Pancreas (tissue), 10 donors: ENCODE measurements at regions not wholly inside any gene's neighbourhood (a gene's known extent, or its start where the extent isn't known, plus 50 kb on each side); places are given as distances from the start of the nearest gene placed in this dataset.

Experiments
- ATAC-seq, 4 donors: fragments of 200-7000 bp; cut with Tn5 transposase; one replicate each; pipeline versions ENCODE4 v1.8.0 to v1.9.1; 2020; ENCODE audit warnings: mild to moderate bottlenecking in 4 of 4, moderate library complexity in 4 of 4
- DNase-seq, 6 donors: peaks; one replicate each; pipeline ENCODE4 v3.0.0-alpha.2; 2020
- FAIRE-seq: peaks from 2 replicates; lab custom pipeline; 2012; peaks lifted over from hg19 to GRCh38; lab: Jason Lieb, UNC
- H3K27ac ChIP-seq, 4 donors: fragments of 200-600 bp; sonication (generic); 1 replicate in 3 of 4; 2 replicates in 1 of 4; pipeline versions ENCODE4 v1.5.0 to v1.8.0; 2020
- H3K27me3 ChIP-seq, 4 donors: fragments of 200-600 bp; one replicate each; pipeline ENCODE4 v1.8.0; 2021
- H3K36me3 ChIP-seq, 3 donors: fragments of 200-600 bp; sonication (generic) in 1 of 3; one replicate each; pipeline versions ENCODE4 v1.5.0 to v1.8.0; 2020 to 2021
- H3K4me1 ChIP-seq, 3 donors: fragments of 200-600 bp; one replicate each; pipeline ENCODE4 v1.8.0; 2021
- H3K4me3 ChIP-seq, 4 donors: fragments of 200-600 bp; sonication (generic) in 2 of 4; one replicate each; pipeline versions ENCODE4 v1.5.0 to v1.8.0; 2020 to 2021
- H3K9me3 ChIP-seq, 4 donors: fragments of 200-600 bp; one replicate each; pipeline ENCODE4 v1.8.0; 2021
- CTCF ChIP-seq, 4 donors: fragments of 200-600 bp; sonication (generic) in 3 of 4; IDR thresholded peaks; one replicate each; pipeline versions ENCODE4 v1.5.0 to v1.8.0; 2021; ENCODE audit warnings: antibody characterized with exemption in 4 of 4
- WGBS, 2 donors: extraction: QIAGEN DNeasy Blood & Tissue Kit; methylation state at CpG; one replicate each; pipeline ENCODE4 v1.1.7; 2013; 5-methylcytosine and 5-hydroxymethylcytosine counted together
- intact Hi-C, 3 donors: fragments of 100-400 bp; cut with DNase I; formaldehyde crosslinking; loops; one replicate each; pipeline versions ENCODE4 v1.11.1 to v1.14.2; 2022
- donor health status: healthy with polysubstance abuse.
- donor health status: DM: no; HTN: no; CAD: no; lungs with moderate emphysema.
- donor health status: DM: no; HTN: no; CAD: no.
- donor health status: control.
- donor health status: control.
- donor health status: Bipolar disorder and iron deficiency.
- donor health status: DM: yes; HTN: yes; CAD: no.
- donor health status: DM: no; HTN: no; CAD: no.
- donor health status: DM: no; HTN: no; CAD: no.
- donor health status: DM: yes; HTN: yes; CAD: no.

- no peaks in the 10 kb centered on the region for H3K4me1 ChIP-seq
- no peaks in the 10 kb centered on the region for H3K27me3 ChIP-seq
- FAIRE-seq, result no peak
- no peak overlapping the region for H3K27ac ChIP-seq
- WGBS, 2 donors, result 68 to 76% methylated on average over 3 of the region's 3 CpGs
- DNase-seq, result no peak
- no peaks in the 10 kb centered on the region for H3K36me3 ChIP-seq
- H3K4me3 ChIP-seq, result no peak overlapping the region
- no peak for ATAC-seq
- H3K9me3 ChIP-seq, result no peaks in the 10 kb centered on the region
- intact Hi-C loops, result no loop called here
- no peak for TF ChIP-seq CTCF (IDR thresholded peaks at IDR 0.05)
These were observed 213.1 kb upstream of the B3GAT1 start for GRCh38 chr11:134625151-134625550.

- no peak for DNase-seq
- ATAC-seq, result no peak
- H3K4me3 ChIP-seq, result no peak overlapping the region
- no peak for TF ChIP-seq CTCF (IDR thresholded peaks at IDR 0.05)
- H3K36me3 ChIP-seq, result no peaks in the 10 kb centered on the region
- H3K27ac ChIP-seq, result no peak overlapping the region
- H3K9me3 ChIP-seq, result no peaks in the 10 kb centered on the region
- H3K27me3 ChIP-seq, result no peaks in the 10 kb centered on the region
- no peak for FAIRE-seq
- H3K4me1 ChIP-seq, result no peaks in the 10 kb centered on the region
- 82 to 87% methylated on average over 8 of the region's 8 CpGs for WGBS, 2 donors
- intact Hi-C loops, result no loop called here
These were observed 212.3 kb upstream of the B3GAT1 start for GRCh38 chr11:134624166-134624920.

- H3K4me3 ChIP-seq, result no peak overlapping the region
- H3K9me3 ChIP-seq, result no peaks in the 10 kb centered on the region
- TF ChIP-seq CTCF (IDR thresholded peaks at IDR 0.05), result no peak
- intact Hi-C loops, result no loop called here
- H3K27me3 ChIP-seq, result no peaks in the 10 kb centered on the region
- no peak for ATAC-seq
- H3K27ac ChIP-seq, result no peak overlapping the region
- no peaks in the 10 kb centered on the region for H3K4me1 ChIP-seq
- DNase-seq, result no peak
- no peak for FAIRE-seq
- 74 to 80% methylated on average over 5 of the region's 5 CpGs for WGBS, 2 donors
- no peaks in the 10 kb centered on the region for H3K36me3 ChIP-seq
These were observed 211.7 kb upstream of the B3GAT1 start for GRCh38 chr11:134623711-134624110.

GRCh38 chr11:134622458-134622857, 210.4 kb upstream of the B3GAT1 start:
- no peak for FAIRE-seq
- 68 to 74% methylated on average over 6 of the region's 6 CpGs for WGBS, 2 donors
- H3K9me3 ChIP-seq, result no peaks in the 10 kb centered on the region
- H3K27me3 ChIP-seq, result no peaks in the 10 kb centered on the region
- DNase-seq, result no peak
- H3K36me3 ChIP-seq, result no peaks in the 10 kb centered on the region
- intact Hi-C loops, result no loop called here
- no peaks in the 10 kb centered on the region for H3K4me1 ChIP-seq
- H3K27ac ChIP-seq, result no peak overlapping the region
- ATAC-seq, result no peak
- TF ChIP-seq CTCF (IDR thresholded peaks at IDR 0.05), result no peak
- H3K4me3 ChIP-seq, result no peak overlapping the region

- intact Hi-C loops, result no loop called here
These were observed 205.3 kb upstream of the B3GAT1 start for GRCh38 chr11:134617360-134617759.

More at GRCh38 chr11:134617360-134617759, 205.3 kb upstream of the B3GAT1 start:
- Histone ChIP-seq H3K9me3 (no peaks in the 10 kb centered on the region), H3K27me3 (no peaks in the 10 kb centered on the region), H3K27ac (no peak overlapping the region), H3K4me3 (no peak overlapping the region), H3K36me3 (no peaks in the 10 kb centered on the region), H3K4me1 (no peaks in the 10 kb centered on the region)
- ATAC-seq (no peak), FAIRE-seq (no peak), DNase-seq (no peak)
- WGBS, 2 donors, result 74 to 80% methylated on average over 9 of the region's 9 CpGs
- no peak for TF ChIP-seq CTCF (IDR thresholded peaks at IDR 0.05)
